ENCODE measurements at regions not wholly inside any gene's neighbourhood (a gene's known extent, or its start where the extent isn't known, plus 50 kb on each side); places are given as distances from the start of the nearest gene placed in this dataset.

- Histone ChIP-seq H3K36me3 (no peaks in the 10 kb centered on the region), H3K4me3 (no peak overlapping the region), H3K4me1 (no peaks in the 10 kb centered on the region), H3K9me3 (no peaks in the 10 kb centered on the region), H3K27ac (no peak overlapping the region), H3K27me3 (peaks cover 0 to 5% (median 0%) of the 10 kb centered on the region in 4 donors)
- WGBS, 2 donors, result 73 to 81% methylated on average over 3 of the region's 3 CpGs
- TF ChIP-seq POLR2A (IDR thresholded peaks at IDR 0.05), result no peak
- no peak for TF ChIP-seq CTCF (IDR thresholded peaks at IDR 0.05)
- intact Hi-C loops (cut with DNase I), result no loop called here
- no peak for DNase-seq
Measured at GRCh38 chr1:43042773-43043457, 84.2 kb upstream of the SLC2A1 start.

DNA sequence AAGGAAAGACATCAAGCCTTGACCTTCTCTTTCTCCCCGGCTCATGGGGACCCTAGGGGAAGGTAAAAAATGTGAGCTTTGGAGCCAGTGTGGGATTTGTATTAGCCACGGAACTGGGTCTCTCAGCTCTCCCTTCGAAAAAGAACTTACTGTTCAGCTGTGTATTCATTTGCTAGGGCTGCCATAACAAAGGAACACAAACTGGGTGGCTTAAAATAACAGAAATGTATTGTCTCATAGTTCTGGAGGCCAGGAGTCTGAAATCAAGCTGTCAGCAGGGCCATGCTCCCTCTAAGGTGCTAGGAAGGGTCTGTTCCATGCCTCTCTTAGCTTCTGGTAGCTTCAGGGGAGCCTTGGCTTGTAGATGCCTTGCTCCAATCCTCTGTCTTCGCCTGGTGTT lies 83.5 kb upstream of the SLC2A1 start:
- no peaks in the 10 kb centered on the region for H3K36me3 ChIP-seq
- H3K4me1 ChIP-seq, result no peaks in the 10 kb centered on the region
- peaks cover 0 to 5% (median 0%) of the 10 kb centered on the region in 4 donors for H3K27me3 ChIP-seq
- no peak for DNase-seq
- intact Hi-C loops (cut with DNase I), result no loop called here
- WGBS, 2 donors, result 78 to 94% methylated on average over 1 to 4 of the region's 4 CpGs
- H3K27ac ChIP-seq, result no peak overlapping the region
- H3K4me3 ChIP-seq, result no peak overlapping the region
- no peaks in the 10 kb centered on the region for H3K9me3 ChIP-seq
- TF ChIP-seq CTCF (IDR thresholded peaks at IDR 0.05) (no peak), POLR2A (IDR thresholded peaks at IDR 0.05) (no peak)

GRCh38 chr1:43041591-43041990 lies 82.9 kb upstream of the SLC2A1 start:
- Histone ChIP-seq H3K9me3 (no peaks in the 10 kb centered on the region), H3K36me3 (no peaks in the 10 kb centered on the region), H3K27me3 (no peaks in the 10 kb centered on the region), H3K27ac (no peak overlapping the region), H3K4me3 (no peak overlapping the region), H3K4me1 (peaks cover 0 to 2% (median 0%) of the 10 kb centered on the region in 3 donors)
- WGBS, 2 donors, result 86 to 98% methylated on average over 3 of the region's 3 CpGs
- TF ChIP-seq POLR2A (IDR thresholded peaks at IDR 0.05) (no peak), CTCF (IDR thresholded peaks at IDR 0.05) (no peak)
- no peak for DNase-seq
- intact Hi-C loops (cut with DNase I), result no loop called here

DNA sequence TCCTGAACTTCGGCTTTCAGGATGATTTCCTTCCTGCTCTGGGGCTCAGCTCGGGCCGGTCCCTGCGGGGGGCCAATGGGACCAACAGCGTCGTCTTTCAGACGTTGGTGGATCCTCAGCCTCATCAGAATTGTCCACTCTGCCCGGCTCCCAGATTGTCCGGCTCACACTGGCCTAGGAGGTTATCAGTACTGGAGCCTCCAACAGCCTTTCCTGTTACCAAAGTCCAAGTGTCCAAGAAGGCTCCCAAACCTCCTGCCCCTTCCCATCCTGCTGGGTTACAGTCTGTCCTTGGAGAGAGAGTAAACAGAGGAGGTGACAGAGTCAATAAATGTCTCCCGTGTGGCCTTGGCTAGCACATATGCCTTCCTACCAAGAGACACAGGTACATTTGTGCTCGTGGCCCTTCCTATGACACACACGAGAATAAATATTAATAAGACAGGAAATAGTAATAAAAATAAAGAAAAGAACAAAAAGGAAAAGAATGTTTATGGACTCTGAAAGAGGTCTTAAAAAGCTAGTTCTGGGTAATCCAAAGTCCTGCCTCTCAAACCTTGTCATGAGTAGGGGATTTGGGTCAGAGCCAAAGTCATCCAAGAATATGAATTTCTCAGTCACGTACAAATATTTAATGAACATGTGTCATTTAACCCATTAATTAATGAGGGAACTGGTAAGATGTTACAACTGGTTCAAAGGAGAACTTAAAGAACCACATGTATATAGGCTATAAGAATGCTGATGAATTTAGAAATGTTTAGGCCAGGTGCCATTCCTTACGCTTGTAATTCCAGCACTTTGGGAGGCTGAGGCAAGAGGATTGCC lies 80.8 kb upstream of the SLC2A1 start:
- intact Hi-C loops (cut with DNase I), result no loop called here
- Histone ChIP-seq H3K4me3 (no peak overlapping the region), H3K27ac (no peak overlapping the region), H3K36me3 (no peaks in the 10 kb centered on the region), H3K27me3 (no peaks in the 10 kb centered on the region), H3K9me3 (no peaks in the 10 kb centered on the region), H3K4me1 (peaks cover 4 to 23% (median 6%) of the 10 kb centered on the region in 3 donors)
- no peak for DNase-seq
- TF ChIP-seq CTCF (IDR thresholded peaks at IDR 0.05) (no peak), POLR2A (IDR thresholded peaks at IDR 0.05) (no peak)
- 75 to 77% methylated on average over 13 of the region's 14 CpGs for WGBS, 2 donors

DNA sequence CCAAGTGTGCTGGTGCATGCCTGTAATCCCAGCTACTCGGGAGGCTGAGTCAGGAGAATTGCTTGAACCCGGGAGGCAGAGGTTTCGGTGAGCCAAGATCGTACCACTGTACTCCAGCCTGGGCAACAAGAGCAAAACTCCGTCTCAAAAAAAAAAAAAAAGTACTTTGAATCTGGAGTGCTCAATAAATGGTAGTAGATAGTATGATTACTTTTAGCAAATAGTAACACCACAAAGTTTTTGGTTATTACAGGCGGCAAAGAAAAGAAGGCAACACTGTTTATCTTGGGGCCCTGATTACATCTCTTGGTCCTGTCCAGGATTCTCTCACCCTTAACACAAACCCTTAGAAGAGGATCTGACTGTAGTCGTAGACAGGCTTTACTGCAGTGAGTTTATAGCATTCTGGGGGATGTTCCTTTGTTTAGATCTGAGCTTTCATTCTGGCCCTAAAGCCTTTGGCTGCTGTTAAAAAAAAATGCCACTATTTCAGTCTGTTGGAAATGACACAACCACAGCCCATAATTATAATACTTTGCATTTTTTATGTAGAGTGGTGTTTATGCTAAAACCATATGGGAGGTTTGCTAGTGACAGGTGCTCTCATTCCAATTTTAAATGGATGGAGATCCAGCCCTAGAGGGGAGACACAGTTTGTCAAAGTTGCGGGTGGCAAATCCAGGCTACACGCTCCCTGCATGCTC lies 79.7 kb upstream of the SLC2A1 start:
- Histone ChIP-seq H3K27ac (no peak overlapping the region), H3K27me3 (no peaks in the 10 kb centered on the region), H3K36me3 (no peaks in the 10 kb centered on the region), H3K4me1 (peaks cover 4 to 30% (median 10%) of the 10 kb centered on the region in 3 donors), H3K9me3 (no peaks in the 10 kb centered on the region), H3K4me3 (no peak overlapping the region)
- no peak for DNase-seq
- TF ChIP-seq POLR2A (IDR thresholded peaks at IDR 0.05), result no peak
- TF ChIP-seq CTCF (IDR thresholded peaks at IDR 0.05), result no peak
- WGBS, 2 donors, result 80 to 81% methylated on average over 9 of the region's 9 CpGs
- intact Hi-C loops (cut with DNase I), result no loop called here
